22Rv1 (cell line): ENCODE measurements at regions not wholly inside any gene's neighbourhood (a gene's known extent, or its start where the extent isn't known, plus 50 kb on each side); places are given as distances from the start of the nearest gene placed in this dataset.

Experiments used
- ZFX ChIP-seq: fragments of 450-650 bp; IDR thresholded peaks from 2 replicates; pipeline ENCODE4 v1.6.1; 2017; ENCODE audit warnings: antibody characterized with exemption, borderline replicate concordance
- TF ChIP-seq, protein P1 (sequence below): fragments of 450-650 bp; IDR thresholded peaks from 2 replicates; pipeline ENCODE4 v1.5.1; 2017; ENCODE audit warnings: mild to moderate bottlenecking

GRCh38 chr4:89567936-89568335, 260.3 kb upstream of the GPRIN3 start:
- TF ChIP-seq, protein P1, sequence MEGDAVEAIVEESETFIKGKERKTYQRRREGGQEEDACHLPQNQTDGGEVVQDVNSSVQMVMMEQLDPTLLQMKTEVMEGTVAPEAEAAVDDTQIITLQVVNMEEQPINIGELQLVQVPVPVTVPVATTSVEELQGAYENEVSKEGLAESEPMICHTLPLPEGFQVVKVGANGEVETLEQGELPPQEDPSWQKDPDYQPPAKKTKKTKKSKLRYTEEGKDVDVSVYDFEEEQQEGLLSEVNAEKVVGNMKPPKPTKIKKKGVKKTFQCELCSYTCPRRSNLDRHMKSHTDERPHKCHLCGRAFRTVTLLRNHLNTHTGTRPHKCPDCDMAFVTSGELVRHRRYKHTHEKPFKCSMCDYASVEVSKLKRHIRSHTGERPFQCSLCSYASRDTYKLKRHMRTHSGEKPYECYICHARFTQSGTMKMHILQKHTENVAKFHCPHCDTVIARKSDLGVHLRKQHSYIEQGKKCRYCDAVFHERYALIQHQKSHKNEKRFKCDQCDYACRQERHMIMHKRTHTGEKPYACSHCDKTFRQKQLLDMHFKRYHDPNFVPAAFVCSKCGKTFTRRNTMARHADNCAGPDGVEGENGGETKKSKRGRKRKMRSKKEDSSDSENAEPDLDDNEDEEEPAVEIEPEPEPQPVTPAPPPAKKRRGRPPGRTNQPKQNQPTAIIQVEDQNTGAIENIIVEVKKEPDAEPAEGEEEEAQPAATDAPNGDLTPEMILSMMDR, result no peak
- no peak for TF ChIP-seq ZFX
